Upper lobe of right lung (tissue), 1 donor: ENCODE measurements at regions not wholly inside any gene's neighbourhood (a gene's known extent, or its start where the extent isn't known, plus 50 kb on each side); places are given as distances from the start of the nearest gene placed in this dataset.

Experiments used
- ATAC-seq: fragments of 200-7000 bp; cut with Tn5 transposase; one replicate; pipeline ENCODE4 v1.9.1; 2020; ENCODE audit warnings: mild to moderate bottlenecking, moderate library complexity
- DNase-seq: peaks from one replicate; pipeline ENCODE4 v3.0.0-alpha.2; 2020
- H3K27ac ChIP-seq: fragments of 200-600 bp; one replicate; pipeline ENCODE4 v1.8.0; 2022
- H3K27me3 ChIP-seq: fragments of 200-600 bp; one replicate; pipeline ENCODE4 v1.8.0; 2022; ENCODE audit warnings: mild to moderate bottlenecking
- H3K36me3 ChIP-seq: fragments of 200-600 bp; one replicate; pipeline ENCODE4 v1.8.0; 2022
- H3K4me1 ChIP-seq: fragments of 200-600 bp; one replicate; pipeline ENCODE4 v1.8.0; 2022
- H3K4me3 ChIP-seq: fragments of 200-600 bp; one replicate; pipeline ENCODE4 v1.8.0; 2022; ENCODE audit warnings: mild to moderate bottlenecking
- H3K9me3 ChIP-seq: fragments of 200-600 bp; one replicate; pipeline ENCODE4 v1.8.0; 2022
- intact Hi-C: fragments of 100-400 bp; cut with DNase I; formaldehyde crosslinking; loops from one replicate; pipeline ENCODE4 v1.11.0; 2022
- TF ChIP-seq, protein P1 (sequence below): fragments of 200-600 bp; IDR thresholded peaks from one replicate; pipeline ENCODE4 v1.8.0; 2022; ENCODE audit warnings: antibody characterized with exemption
- donor health status: DM: no; HTN: yes; CAD: no; lungs with severe emphysema.

DNA sequence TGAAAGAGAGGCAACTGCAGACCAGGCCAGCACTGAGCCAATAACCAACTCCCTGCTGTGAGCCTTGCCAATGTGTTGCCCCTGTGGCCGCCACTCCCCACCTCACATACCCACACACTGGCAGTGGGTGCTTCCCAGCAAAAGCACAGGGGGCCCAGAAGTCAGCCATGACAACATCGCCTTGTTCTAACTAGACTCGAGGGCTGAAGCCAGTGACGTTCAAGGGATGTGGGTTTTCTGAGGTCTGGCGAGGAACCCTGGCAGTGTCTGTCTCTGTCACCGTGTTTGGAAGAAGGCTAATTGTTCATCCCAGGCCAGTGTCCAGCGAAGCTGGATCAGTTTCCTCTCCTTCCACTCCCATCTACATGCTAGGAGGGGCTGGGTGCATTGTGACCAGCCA, 311.8 kb upstream of the AMIGO2 start:
- ATAC-seq (peak; percentile 33), DNase-seq (no peak)
- Histone ChIP-seq H3K27ac (no peak overlapping the region), H3K9me3 (no peaks in the 10 kb centered on the region), H3K36me3 (no peaks in the 10 kb centered on the region), H3K27me3 (no peaks in the 10 kb centered on the region), H3K4me3 (no peak overlapping the region), H3K4me1 (peaks cover 13% of the 10 kb centered on the region)
- intact Hi-C loops: no loop called here
- TF ChIP-seq, protein P1, sequence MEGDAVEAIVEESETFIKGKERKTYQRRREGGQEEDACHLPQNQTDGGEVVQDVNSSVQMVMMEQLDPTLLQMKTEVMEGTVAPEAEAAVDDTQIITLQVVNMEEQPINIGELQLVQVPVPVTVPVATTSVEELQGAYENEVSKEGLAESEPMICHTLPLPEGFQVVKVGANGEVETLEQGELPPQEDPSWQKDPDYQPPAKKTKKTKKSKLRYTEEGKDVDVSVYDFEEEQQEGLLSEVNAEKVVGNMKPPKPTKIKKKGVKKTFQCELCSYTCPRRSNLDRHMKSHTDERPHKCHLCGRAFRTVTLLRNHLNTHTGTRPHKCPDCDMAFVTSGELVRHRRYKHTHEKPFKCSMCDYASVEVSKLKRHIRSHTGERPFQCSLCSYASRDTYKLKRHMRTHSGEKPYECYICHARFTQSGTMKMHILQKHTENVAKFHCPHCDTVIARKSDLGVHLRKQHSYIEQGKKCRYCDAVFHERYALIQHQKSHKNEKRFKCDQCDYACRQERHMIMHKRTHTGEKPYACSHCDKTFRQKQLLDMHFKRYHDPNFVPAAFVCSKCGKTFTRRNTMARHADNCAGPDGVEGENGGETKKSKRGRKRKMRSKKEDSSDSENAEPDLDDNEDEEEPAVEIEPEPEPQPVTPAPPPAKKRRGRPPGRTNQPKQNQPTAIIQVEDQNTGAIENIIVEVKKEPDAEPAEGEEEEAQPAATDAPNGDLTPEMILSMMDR: no peak

DNA sequence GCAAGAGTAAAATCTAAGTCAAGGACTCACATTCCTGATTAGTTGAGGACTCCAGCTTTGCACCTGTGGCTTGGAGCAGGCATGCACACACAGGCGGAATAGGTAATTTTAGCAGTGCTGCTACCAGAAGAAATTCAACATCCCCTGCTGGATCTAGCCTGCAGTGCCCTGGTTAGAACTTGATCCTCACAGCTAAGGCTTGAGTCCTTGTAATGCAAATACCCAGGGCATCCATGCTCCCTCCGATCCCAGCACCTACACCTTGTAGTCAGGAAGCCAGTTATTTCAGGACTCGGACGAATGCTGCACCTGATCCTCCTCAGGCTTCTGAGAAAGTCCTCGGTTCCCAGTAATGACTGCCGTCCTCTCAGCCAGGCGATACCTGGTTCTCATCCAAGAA, 309.0 kb upstream of the AMIGO2 start:
- TF ChIP-seq, protein P1: no peak
- intact Hi-C loops: no loop called here
- H3K9me3 ChIP-seq: no peaks in the 10 kb centered on the region
- H3K4me3 ChIP-seq: no peak overlapping the region
- peaks cover 13% of the 10 kb centered on the region for H3K4me1 ChIP-seq
- no peak overlapping the region for H3K27ac ChIP-seq
- no peaks in the 10 kb centered on the region for H3K27me3 ChIP-seq
- DNase-seq (no peak), ATAC-seq (no peak)
- no peaks in the 10 kb centered on the region for H3K36me3 ChIP-seq

GRCh38 chr12:47387994-47388393, 308.2 kb upstream of the AMIGO2 start:
- ATAC-seq: no peak

DNA sequence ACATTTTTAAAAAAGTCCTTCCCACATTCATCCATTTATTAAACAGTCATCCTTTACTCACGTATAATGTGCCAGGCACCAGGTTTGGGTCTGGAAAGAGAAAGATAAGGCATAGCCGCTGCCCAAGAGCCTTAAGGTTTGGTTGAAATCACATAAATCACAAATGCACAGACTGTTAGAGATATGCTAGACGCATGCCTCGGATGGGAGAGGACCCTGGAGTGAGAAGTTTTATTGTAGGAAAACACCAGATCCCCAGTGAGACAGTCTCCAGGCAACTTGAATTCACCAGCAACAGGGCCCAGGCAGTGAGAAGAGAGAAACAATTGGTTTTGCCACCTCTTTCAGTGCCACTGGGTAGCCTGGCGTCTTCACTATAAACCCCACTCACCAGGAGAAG, 305.9 kb upstream of the AMIGO2 start:
- intact Hi-C loops: no loop called here
- Histone ChIP-seq H3K36me3 (no peaks in the 10 kb centered on the region), H3K27me3 (no peaks in the 10 kb centered on the region), H3K27ac (no peak overlapping the region), H3K9me3 (no peaks in the 10 kb centered on the region), H3K4me3 (no peak overlapping the region), H3K4me1 (no peaks in the 10 kb centered on the region)
- ATAC-seq (no peak), DNase-seq (no peak)
- TF ChIP-seq, protein P1: no peak

More at GRCh38 chr12:47387994-47388393, 308.2 kb upstream of the AMIGO2 start:
- intact Hi-C loops: no loop called here
- Histone ChIP-seq H3K36me3 (no peaks in the 10 kb centered on the region), H3K27ac (no peak overlapping the region), H3K9me3 (no peaks in the 10 kb centered on the region), H3K27me3 (no peaks in the 10 kb centered on the region), H3K4me3 (no peak overlapping the region), H3K4me1 (peaks cover 7% of the 10 kb centered on the region)
- TF ChIP-seq, protein P1: no peak
- no peak for DNase-seq

- Histone ChIP-seq H3K27me3 (no peaks in the 10 kb centered on the region), H3K9me3 (no peaks in the 10 kb centered on the region), H3K4me3 (no peak overlapping the region), H3K27ac (no peak overlapping the region), H3K36me3 (no peaks in the 10 kb centered on the region), H3K4me1 (peaks cover 6% of the 10 kb centered on the region)
- TF ChIP-seq, protein P1: no peak
- intact Hi-C loops: no loop called here
- ATAC-seq: peak; percentile 37
- no peak for DNase-seq
Observed at GRCh38 chr12:47383942-47384341, 304.2 kb upstream of the AMIGO2 start.

DNA sequence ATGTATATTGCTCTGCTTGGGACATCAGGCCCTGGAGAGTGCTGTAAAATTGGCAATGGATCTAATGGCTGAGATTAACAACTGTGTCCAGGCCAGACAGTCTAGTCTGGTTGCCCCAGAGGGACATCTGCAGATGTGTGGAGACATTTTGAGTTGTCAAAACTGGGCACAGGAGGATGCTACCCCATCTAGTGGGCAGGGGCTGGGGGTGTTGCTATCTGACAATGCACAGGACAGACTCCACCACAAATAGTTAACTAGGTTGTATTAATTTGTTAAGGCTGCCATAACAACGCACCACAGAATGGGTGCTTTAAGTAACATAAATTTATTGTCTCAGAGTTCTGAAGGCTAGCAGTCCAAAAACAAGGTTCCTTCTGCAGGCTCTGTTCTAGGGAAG, 302.5 kb upstream of the AMIGO2 start:
- TF ChIP-seq, protein P1: no peak
- no peak for DNase-seq
- peaks cover 19% of the 10 kb centered on the region for H3K4me1 ChIP-seq
- no peaks in the 10 kb centered on the region for H3K9me3 ChIP-seq
- no peaks in the 10 kb centered on the region for H3K27me3 ChIP-seq
- no peak overlapping the region for H3K4me3 ChIP-seq
- H3K36me3 ChIP-seq: no peaks in the 10 kb centered on the region
- intact Hi-C loops: no loop called here
- ATAC-seq: no peak
- H3K27ac ChIP-seq: no peak overlapping the region
